DMS53 treated with DMSO at 0.1 percent for 48 hours (cell line): ENCODE measurements at regions not wholly inside any gene's neighbourhood (a gene's known extent, or its start where the extent isn't known, plus 50 kb on each side); places are given as distances from the start of the nearest gene placed in this dataset.
A peak's percentile ranks its signal among the peaks of the same experiment; 100 is the strongest.

Experiments
- DNase-seq: peaks from one replicate; lab custom pipeline; 2025; ENCODE audit not compliant: unreplicated experiment; lab: John Stamatoyannopoulos, UW

DNA sequence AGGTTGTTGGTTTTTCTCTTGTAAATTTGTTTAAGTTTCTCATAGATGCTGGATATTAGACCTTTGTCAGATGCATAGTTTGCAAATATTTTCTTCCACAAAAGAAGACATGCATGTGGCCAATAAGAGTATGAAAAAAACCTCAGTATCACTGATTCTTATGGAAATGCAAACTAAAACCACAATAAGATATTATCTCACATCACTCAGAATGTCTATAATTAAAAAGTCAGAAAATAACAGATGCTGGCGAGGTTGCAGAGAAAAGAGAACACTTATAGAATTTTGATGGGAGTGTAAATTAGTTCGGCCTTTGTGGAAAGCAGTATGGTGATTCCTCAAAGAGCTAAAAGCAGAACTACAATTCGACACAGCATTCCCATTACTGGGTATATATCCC, 1355.6 kb downstream of the FAM133A start:
- no peak for DNase-seq

DNA sequence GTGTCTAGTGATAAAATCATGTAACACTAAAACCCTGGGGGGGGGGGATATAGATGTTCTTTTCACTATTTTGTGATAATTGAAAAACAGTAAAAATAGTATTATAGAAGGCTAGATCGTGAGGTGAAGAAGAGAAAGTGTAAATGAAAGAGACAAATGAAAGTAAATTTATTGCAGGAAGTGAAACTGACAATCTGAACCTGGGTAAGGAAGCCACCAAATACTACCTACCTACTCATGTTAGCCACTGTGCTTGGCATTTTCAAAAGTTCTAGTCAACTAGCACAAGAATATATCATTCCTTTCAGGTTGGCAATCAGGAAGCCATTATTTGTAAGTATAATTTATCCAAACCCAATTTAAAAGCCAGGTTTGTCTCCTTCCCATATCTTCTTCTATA, 1366.1 kb downstream of the FAM133A start:
- DNase-seq, result no peak

DNA sequence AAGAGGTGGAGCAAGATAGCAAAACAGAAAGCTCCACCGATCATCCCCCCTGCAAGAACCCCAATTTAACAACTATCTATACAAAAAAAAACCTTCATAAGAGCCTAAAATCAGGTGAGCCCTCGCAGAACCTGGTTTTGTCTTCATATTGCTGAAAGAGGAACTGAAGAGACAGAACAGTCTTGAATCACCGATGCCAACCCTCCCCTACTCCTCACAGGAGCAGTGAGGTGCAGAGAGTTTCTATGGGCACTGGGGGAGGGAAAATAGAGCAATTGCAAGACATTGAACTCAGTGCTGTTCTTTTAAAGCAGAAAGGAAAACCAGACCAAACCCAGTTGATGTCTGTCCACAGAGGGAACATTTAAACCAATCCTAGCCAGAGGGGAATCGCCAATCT, 1370.3 kb downstream of the FAM133A start:
- DNase-seq, result no peak

DNA sequence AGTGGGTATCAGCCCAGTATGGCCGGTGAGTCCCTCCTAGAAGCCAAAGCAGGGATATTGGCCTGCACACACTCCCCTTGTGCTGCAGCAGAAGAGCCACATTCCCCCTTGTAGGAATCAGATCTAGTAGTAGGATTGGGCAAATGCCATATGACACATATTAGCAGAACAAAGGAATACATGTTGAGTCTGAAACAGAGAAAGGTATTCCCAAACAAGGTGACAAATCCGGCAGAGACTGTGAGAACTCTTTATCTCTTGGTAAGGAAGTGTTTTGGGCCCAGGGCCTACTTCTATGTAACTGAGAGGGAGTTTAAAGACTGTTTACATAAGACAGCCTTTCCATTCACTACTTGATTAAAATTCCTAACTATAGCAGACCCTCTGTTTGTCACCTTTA, 1382.0 kb downstream of the FAM133A start:
- DNase-seq, result no peak

DNA sequence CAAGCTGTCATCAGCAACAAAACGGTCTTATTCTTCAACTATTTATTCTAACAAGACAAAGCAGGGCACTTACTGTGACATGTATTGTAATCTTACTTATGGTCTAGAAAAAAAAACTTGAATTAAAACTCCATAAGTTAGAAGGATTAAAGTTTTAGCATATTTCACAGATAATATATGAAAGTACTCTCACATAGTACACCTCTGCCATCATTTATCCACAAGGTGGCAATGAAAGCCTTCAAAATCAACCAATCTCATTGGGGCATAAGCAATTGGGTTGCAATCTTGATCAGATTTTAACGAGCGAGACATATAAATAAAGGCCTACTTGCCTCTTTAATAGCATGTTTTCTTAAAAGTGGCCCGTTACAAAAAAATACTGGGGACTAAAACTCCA, 1382.9 kb downstream of the FAM133A start:
- no peak for DNase-seq

DNA sequence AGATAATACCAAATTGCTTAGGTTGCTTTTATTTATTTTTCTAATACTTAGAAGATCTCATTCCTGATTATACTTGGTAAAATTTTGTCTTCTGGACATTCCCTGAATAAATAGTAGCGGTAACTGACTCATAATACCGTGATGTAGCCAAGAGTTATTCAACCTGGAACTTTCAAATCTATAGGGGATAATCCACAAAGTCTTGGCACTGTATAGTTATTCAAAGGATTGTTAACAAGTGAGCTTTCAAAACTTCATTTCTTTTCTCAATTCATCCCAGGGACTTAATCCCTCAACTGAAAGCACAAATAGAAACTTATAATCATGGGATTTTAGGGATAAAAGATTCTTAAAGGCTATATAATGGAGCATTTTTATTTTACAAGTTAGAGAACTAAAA, 1383.3 kb downstream of the FAM133A start:
- DNase-seq, result no peak

DNA sequence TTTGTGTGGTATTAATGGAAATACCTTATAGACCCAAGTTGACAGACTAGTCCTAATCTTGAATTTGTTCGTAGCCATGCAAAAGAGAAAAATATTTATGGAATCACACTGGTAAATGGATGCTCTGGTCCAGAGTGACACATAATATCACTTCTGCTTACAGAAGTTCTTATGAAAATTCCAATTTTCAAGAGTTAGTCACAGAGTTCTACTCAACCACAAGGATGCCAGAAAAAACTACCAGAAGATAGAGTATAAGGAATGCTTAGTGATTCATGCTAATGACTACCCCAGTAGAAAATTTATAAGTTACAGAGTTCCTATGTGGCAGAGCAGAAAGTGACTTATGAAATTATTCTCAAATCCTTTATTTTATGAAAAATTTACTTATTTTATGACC, 1384.8 kb downstream of the FAM133A start:
- DNase-seq, result no peak

DNA sequence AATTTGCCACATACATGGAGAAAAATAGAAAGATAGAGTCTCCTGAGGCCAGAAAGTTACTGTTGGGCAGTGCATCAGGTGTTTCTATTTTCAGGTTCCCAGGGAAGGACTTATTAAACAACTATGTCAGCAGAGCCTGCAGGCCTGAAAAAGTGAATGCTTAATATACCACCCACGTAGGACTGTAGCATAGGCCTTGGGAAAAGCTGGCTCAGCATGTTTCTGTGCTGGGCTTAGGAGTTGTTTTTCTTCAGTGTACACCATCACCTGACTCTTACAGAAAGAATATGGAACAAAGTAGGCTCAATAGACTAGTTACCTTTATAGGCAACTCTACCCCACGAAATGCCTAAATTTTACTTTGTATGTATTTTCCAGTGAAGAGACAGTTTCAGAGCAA, 1385.9 kb downstream of the FAM133A start:
- DNase-seq, result no peak

DNA sequence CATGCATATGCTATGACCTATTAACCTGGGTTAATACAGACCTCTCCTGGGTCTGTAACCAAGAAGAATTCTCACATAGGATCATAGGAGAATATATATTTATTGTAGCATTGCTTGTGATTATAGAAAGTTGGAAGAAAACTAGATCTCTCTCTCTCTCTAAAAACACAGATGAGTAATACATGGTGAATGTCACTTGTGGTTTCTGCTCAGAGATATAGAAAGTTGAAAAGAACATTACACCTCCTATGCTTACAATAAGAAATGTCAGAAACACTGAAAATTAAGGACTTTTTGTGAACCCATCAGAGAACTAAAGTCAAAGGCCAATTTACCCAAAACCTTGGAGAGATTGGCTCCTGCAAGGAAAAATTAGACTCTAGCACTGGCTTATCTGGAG, 1389.5 kb downstream of the FAM133A start:
- DNase-seq, result no peak

DNA sequence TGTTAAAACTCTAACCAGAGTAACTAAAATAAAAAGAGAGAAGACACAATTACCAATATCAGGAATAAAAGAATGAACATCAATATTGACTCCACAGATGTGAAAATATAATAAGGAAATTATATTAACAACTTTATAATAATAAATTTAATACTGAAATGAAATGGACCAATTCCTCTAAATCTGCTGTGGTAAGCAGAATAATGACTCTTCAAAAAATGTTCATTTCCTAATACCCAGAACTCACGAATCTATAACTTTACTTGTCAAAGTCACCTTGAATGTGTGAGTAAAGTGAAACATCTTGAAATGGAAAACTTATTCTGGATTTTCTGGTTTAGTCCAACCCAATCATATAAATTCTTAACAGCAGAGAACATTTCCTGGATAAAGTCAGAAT, 1391.1 kb downstream of the FAM133A start:
- no peak for DNase-seq

DNA sequence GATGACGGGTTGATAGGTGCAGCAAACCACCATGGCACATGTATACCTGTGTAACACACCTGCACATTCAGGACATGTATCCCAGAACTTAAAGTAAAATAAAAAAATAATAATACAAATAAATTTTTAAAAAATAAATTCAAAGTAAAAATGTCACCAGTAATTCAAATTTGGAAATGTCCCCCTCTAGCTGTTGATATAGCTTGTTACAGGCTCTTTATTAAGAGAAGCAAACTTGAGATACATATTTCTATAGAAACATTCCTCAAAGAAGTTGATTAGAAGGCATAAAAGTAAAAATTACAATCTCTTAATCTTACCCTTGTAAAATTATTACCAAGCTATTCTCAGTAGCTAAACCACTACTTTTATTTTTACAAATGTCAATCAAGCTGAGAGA, 1397.0 kb downstream of the FAM133A start:
- no peak for DNase-seq

DNA sequence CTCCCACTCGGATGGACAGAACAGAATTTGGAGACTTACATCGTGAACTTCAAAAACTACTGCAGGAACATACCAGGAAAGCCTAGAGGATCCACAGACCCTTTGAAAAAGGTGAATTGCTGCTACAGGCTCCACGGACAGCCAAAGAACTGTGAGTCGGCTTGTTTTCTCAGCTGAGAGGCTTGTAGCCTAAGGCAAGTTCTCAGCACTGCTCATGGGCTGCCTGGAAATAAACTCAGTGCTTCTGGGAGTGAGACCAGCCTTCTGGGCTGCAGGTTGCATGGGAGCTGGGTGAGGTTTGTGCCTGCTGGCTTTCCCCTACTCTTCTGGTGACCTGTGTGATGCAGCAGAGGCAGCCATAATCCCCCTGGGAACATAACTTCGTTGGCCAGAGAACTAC, 1397.6 kb downstream of the FAM133A start:
- DNase-seq, result no peak

DNA sequence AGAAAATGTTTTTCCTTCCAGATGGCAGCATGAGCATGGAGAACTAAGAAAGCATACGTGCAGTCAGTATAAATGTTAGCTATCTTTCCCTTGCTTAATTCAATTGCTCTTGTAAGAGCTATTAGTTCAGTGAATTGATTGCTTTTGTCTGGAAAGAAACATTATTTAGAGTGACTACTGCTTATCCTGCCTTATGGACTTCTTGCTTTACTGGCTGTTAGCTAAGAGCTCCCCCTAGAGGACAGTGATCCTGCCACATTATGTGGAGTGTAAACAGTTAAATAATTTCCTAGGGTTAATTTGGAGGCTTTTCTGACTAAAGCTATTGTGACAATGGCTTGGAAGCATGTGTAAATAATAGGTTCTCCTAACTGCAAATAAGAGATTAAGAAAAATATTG, 1402.4 kb downstream of the FAM133A start:
- DNase-seq, result peak; percentile 43

DNA sequence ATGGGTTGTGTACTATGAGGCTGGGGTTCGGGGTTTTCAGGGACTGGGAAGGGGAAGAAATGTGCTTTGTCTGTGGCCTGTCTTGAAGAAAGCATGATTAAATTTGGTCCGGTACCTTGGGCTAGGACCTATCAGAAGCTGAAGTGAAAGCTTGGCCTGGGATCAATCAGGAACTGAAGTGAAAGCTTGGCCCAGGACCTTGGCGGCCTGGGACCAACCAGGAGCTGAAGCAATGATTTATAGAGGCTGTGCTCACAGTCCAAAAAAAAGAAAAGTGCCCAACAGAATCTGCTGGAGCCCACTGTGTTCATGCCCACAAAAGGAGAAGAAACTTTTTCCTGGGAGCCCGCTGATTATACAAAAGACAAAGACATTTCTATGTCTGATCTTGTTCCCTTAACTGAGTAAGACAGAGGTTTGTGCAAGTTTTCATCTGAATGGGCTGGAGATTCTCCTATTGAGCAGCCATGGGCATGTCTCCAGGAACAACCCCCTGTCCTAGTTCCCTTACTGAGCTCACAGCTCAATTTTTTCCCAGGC, 1427.9 kb downstream of the FAM133A start:
- DNase-seq, result no peak

DNA sequence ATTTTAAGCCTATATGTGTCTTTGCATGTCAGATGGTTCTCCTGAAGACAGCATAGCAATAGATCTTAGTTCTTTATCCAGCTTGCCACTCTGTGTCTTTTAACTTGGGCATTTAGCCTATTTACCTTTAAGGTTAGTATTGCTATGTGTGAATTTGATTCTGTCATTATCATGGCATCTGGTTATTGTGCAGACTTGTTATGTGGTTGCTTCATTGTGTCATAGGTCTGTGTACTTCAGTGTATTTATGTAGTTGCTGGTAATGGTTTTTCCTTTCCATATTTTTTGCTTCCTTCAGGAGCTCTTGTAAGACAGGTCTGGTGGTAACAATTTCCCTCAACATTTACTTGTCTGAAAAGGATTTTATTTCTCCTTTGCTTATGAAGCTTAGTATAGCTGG, 1443.5 kb downstream of the FAM133A start:
- no peak for DNase-seq

DNA sequence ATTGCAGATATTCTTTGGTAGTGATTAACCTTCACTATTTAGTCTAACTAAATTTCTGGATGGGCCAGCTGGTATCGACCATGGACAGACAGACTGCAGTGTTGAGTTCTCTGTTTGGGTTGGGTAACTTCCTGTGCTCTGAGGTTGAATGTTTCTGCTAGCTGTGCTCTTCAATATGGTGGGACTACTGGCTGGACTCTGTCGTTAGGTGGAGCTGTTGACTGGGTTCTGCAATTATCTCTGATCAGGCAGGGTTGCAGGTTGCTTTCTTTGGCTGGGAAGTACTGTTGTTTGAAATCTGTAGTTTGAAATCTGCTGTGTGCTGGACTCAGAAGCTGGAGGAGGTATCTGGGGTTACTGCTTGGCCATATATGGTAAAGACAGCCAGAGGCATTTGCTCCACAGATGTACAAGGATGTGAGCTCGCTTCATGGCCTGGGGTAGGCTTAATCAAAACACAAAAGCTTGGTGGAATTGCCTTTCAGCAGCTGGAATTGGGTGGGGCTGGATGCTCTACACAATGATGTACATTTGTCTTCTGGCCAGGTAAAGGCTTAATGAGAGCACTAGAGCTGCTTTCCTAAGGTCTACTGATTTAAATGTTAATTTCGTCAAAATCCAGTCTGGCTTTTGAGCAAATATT, 1472.0 kb downstream of the FAM133A start:
- DNase-seq, result no peak

DNA sequence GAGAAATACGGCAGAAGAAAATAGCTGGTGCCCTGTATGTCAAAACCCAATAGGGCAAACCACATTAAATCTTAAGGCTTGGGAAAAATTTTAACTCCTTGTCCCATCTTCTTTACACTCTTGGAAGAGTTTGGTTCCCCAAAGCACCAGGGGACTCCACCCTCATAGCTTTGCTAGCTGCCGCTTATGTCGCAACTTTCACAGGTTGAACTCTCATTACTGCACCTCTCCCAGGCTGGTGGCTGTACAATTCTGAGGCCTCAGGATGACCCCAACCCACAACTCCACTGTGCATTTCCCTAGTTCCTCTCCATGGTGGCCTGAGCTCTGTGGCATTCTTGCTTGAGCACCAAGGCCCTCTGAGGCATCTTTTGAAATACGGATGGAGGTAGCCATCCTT, 1478.8 kb downstream of the FAM133A start:
- DNase-seq, result no peak

DNA sequence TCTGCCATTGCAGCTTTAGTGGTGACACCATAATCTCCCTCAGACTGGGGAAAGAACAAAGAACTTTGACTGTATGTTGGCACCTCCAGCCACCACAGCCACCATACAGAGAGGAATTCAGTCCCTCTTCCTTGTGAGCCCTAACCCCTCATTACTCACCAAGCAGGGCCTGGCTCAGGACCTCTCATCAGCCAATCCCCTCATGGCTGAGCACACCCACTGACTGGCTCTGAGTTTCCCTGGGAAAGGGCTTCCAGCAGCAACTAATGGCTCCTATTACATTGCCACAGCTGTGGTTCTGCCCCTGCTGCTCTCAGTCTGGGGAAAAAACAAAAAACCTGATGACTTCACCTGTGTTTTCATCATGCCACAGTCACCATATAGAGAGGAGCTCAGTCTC, 1482.6 kb downstream of the FAM133A start:
- DNase-seq, result no peak
